OCI-LY1 (cell line): ENCODE measurements at regions not wholly inside any gene's neighbourhood (a gene's known extent, or its start where the extent isn't known, plus 50 kb on each side); places are given as distances from the start of the nearest gene placed in this dataset.

Experiments
- H2AFZ ChIP-seq: fragments of 200-600 bp; sonication (generic), shearing (Covaris generic); 2 replicates; pipeline ENCODE4 v1.6.0; 2014; ENCODE audit warnings: antibody characterized with exemption, mild to moderate bottlenecking, low read length
- H3F3A ChIP-seq: fragments of 200-600 bp; sonication (generic), shearing (Covaris generic); 2 replicates; pipeline ENCODE4 v1.6.0; 2014; ENCODE audit warnings: mild to moderate bottlenecking, antibody characterized with exemption, low read length, moderate library complexity; ENCODE audit not compliant: insufficient read depth
- H3K27ac ChIP-seq: fragments of 200-600 bp; sonication (generic); 2 replicates; pipeline ENCODE4 v1.5.1; 2014; ENCODE audit warnings: low read length, mixed run types, mild to moderate bottlenecking, low read depth; ENCODE audit not compliant: poor library complexity, severe bottlenecking
- H3K27me3 ChIP-seq: fragments of 200-600 bp; sonication (generic); 2 replicates; pipeline ENCODE4 v1.6.0; 2014; ENCODE audit warnings: antibody characterized with exemption, mild to moderate bottlenecking, low read length, moderate library complexity; ENCODE audit not compliant: insufficient read depth
- H3K36me3 ChIP-seq: fragments of 200-600 bp; sonication (generic); 2 replicates; pipeline ENCODE4 v1.6.1; 2014; ENCODE audit warnings: mild to moderate bottlenecking, antibody characterized with exemption, low read length, moderate library complexity, mixed read lengths; ENCODE audit not compliant: insufficient read depth
- H3K4me1 ChIP-seq: fragments of 200-600 bp; sonication (generic); 2 replicates; pipeline ENCODE4 v1.5.1; 2014; ENCODE audit warnings: mild to moderate bottlenecking, low read length, moderate library complexity; ENCODE audit not compliant: insufficient read depth, severe bottlenecking
- H3K4me2 ChIP-seq: fragments of 200-600 bp; sonication (generic), shearing (Covaris generic); 2 replicates; pipeline ENCODE4 v1.6.1; 2014; ENCODE audit warnings: low read length
- H3K4me3 ChIP-seq: fragments of 200-600 bp; sonication (generic); 2 replicates; pipeline ENCODE4 v1.5.1; 2014; ENCODE audit warnings: low read length, low read depth, mild to moderate bottlenecking, mixed read lengths; ENCODE audit not compliant: poor library complexity, severe bottlenecking
- H3K79me2 ChIP-seq: fragments of 200-600 bp; shearing (Covaris generic); 2 replicates; pipeline ENCODE4 v1.6.1; 2016; ENCODE audit warnings: mixed run types, low read length, mixed read lengths; ENCODE audit not compliant: insufficient read depth
- H3K9ac ChIP-seq: fragments of 200-600 bp; sonication (generic), shearing (Covaris generic); 2 replicates; pipeline ENCODE4 v1.6.1; 2014; ENCODE audit warnings: mild to moderate bottlenecking, low read length, mixed read lengths
- H3K9me2 ChIP-seq: fragments of 200-600 bp; sonication (generic), shearing (Covaris generic); 2 replicates; pipeline ENCODE4 v1.6.1; 2014; ENCODE audit warnings: low read depth, mild to moderate bottlenecking, low read length, mixed read lengths
- H3K9me3 ChIP-seq: fragments of 200-600 bp; shearing (Covaris generic); 2 replicates; pipeline ENCODE4 v1.6.1; 2014; ENCODE audit warnings: low read length, mixed read lengths
- H4K20me1 ChIP-seq: fragments of 200-600 bp; sonication (generic), shearing (Covaris generic); 2 replicates; pipeline ENCODE4 v1.6.0; 2016; ENCODE audit warnings: mild to moderate bottlenecking, low read length; ENCODE audit not compliant: insufficient read depth
- CTCF ChIP-seq: fragments of 200-600 bp; sonication (generic), shearing (Covaris generic); IDR thresholded peaks from 2 replicates; pipeline ENCODE4 v1.5.1; 2017; ENCODE audit warnings: mild to moderate bottlenecking, antibody characterized with exemption, low read length, moderate library complexity, mixed read lengths
- EZH2 ChIP-seq: fragments of 200-600 bp; sonication (generic), shearing (Covaris generic); IDR thresholded peaks from 2 replicates; pipeline ENCODE4 v1.8.0; 2017; ENCODE audit warnings: borderline replicate concordance, mixed run types, mild to moderate bottlenecking, antibody characterized with exemption, low read length, moderate library complexity, mixed read lengths

GRCh38 chr6:71040043-71040442, 83.2 kb upstream of the B3GAT2 start:
- Histone ChIP-seq H3K36me3 (no peaks in the 10 kb centered on the region), H3K9me3 (no peaks in the 10 kb centered on the region), H4K20me1 (no peaks in the 10 kb centered on the region), H3K4me2 (no peak overlapping the region), H3F3A (no peaks in the 10 kb centered on the region), H3K27ac (no peak overlapping the region), H3K27me3 (no peaks in the 10 kb centered on the region), H3K4me1 (no peaks in the 10 kb centered on the region), H3K9me2 (no peaks in the 10 kb centered on the region), H3K9ac (no peak overlapping the region), H2AFZ (no peak overlapping the region), H3K79me2 (no peaks in the 10 kb centered on the region), H3K4me3 (no peak overlapping the region)
- TF ChIP-seq CTCF (no peak), EZH2 (no peak)

GRCh38 chr6:71040841-71041240, 84.0 kb upstream of the B3GAT2 start:
- H3K9ac ChIP-seq = no peak overlapping the region
- H3K4me3 ChIP-seq = no peak overlapping the region
- no peak overlapping the region for H2AFZ ChIP-seq
- no peaks in the 10 kb centered on the region for H3K79me2 ChIP-seq
- H3K4me2 ChIP-seq = no peak overlapping the region
- no peaks in the 10 kb centered on the region for H3K9me3 ChIP-seq
- no peak for TF ChIP-seq EZH2
- no peak for TF ChIP-seq CTCF
- no peaks in the 10 kb centered on the region for H3F3A ChIP-seq
- no peak overlapping the region for H3K27ac ChIP-seq
- H4K20me1 ChIP-seq = no peaks in the 10 kb centered on the region
- no peaks in the 10 kb centered on the region for H3K9me2 ChIP-seq
- H3K27me3 ChIP-seq = no peaks in the 10 kb centered on the region
- H3K4me1 ChIP-seq = no peaks in the 10 kb centered on the region
- H3K36me3 ChIP-seq = no peaks in the 10 kb centered on the region

DNA sequence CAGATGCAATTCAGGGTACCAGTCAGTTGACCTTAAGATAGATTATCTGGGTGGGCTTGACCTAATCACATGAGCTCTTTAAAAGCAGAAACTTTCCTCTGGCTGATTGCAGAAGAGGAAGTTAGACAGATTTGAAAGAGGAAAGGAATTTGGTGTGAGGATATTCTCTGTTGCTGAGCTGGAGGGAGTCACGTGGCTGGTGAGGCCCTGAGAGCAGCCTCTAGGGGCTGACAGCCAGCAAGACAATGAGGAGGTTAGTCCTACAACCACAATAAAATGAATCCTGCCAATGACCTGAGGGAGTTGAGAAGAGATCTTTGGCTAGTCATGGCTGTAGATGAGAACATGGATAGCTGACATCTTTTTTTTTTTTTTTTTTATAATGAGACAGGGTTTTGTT, 87.0 kb upstream of the B3GAT2 start:
- Histone ChIP-seq H2AFZ (no peak overlapping the region), H3K27me3 (no peaks in the 10 kb centered on the region), H3K4me3 (no peak overlapping the region), H3K9ac (no peak overlapping the region), H3K36me3 (no peaks in the 10 kb centered on the region), H3K4me2 (no peak overlapping the region), H3F3A (no peaks in the 10 kb centered on the region), H3K27ac (no peak overlapping the region), H3K4me1 (no peaks in the 10 kb centered on the region), H3K9me2 (no peaks in the 10 kb centered on the region), H4K20me1 (no peaks in the 10 kb centered on the region), H3K9me3 (no peaks in the 10 kb centered on the region), H3K79me2 (no peaks in the 10 kb centered on the region)
- TF ChIP-seq CTCF (no peak), EZH2 (no peak)
